Bronchial epithelial cell (primary cell): ENCODE measurements at regions not wholly inside any gene's neighbourhood (a gene's known extent, or its start where the extent isn't known, plus 50 kb on each side); places are given as distances from the start of the nearest gene placed in this dataset.

Experiments
- DNase-seq: peaks from one replicate; pipeline ENCODE4 v3.0.0-alpha.2; 2010; ENCODE audit warnings: low read depth
- FAIRE-seq: peaks from 2 replicates; lab custom pipeline; 2011; peaks lifted over from hg19 to GRCh38; lab: Jason Lieb, UNC
- H3K27me3 ChIP-seq: 2 replicates; pipeline ENCODE4 v1.5.1; 2011; ENCODE audit warnings: low read length; ENCODE audit not compliant: control insufficient read depth, insufficient read depth
- H3K36me3 ChIP-seq: 2 replicates; pipeline ENCODE4 v1.5.1; 2011; ENCODE audit warnings: low read length; ENCODE audit not compliant: control insufficient read depth, insufficient read depth
- H3K4me3 ChIP-seq: 2 replicates; pipeline ENCODE4 v1.5.1; 2011; ENCODE audit warnings: mild to moderate bottlenecking, low read depth, low read length, control low read depth
- TF ChIP-seq, protein P1 (sequence below): IDR thresholded peaks from 2 replicates; pipeline ENCODE4 v1.5.1; 2011; ENCODE audit warnings: mild to moderate bottlenecking, moderate library complexity, low read length, control low read depth, inconsistent platforms; ENCODE audit not compliant: insufficient read depth, severe bottlenecking

- FAIRE-seq: no peak
- no peaks in the 10 kb centered on the region for H3K36me3 ChIP-seq
- no peaks in the 10 kb centered on the region for H3K27me3 ChIP-seq
- TF ChIP-seq, protein P1, sequence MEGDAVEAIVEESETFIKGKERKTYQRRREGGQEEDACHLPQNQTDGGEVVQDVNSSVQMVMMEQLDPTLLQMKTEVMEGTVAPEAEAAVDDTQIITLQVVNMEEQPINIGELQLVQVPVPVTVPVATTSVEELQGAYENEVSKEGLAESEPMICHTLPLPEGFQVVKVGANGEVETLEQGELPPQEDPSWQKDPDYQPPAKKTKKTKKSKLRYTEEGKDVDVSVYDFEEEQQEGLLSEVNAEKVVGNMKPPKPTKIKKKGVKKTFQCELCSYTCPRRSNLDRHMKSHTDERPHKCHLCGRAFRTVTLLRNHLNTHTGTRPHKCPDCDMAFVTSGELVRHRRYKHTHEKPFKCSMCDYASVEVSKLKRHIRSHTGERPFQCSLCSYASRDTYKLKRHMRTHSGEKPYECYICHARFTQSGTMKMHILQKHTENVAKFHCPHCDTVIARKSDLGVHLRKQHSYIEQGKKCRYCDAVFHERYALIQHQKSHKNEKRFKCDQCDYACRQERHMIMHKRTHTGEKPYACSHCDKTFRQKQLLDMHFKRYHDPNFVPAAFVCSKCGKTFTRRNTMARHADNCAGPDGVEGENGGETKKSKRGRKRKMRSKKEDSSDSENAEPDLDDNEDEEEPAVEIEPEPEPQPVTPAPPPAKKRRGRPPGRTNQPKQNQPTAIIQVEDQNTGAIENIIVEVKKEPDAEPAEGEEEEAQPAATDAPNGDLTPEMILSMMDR: no peak
- H3K4me3 ChIP-seq: no peak overlapping the region
- no peak for DNase-seq
These were observed 122.7 kb upstream of the TJP1 start for GRCh38 chr15:29944925-29945324.

GRCh38 chr15:29942548-29942947 is 120.3 kb upstream of the TJP1 start:
- FAIRE-seq (no peak), DNase-seq (no peak)
- Histone ChIP-seq H3K4me3 (no peak overlapping the region), H3K36me3 (no peaks in the 10 kb centered on the region), H3K27me3 (no peaks in the 10 kb centered on the region)
- TF ChIP-seq, protein P1: no peak

DNA sequence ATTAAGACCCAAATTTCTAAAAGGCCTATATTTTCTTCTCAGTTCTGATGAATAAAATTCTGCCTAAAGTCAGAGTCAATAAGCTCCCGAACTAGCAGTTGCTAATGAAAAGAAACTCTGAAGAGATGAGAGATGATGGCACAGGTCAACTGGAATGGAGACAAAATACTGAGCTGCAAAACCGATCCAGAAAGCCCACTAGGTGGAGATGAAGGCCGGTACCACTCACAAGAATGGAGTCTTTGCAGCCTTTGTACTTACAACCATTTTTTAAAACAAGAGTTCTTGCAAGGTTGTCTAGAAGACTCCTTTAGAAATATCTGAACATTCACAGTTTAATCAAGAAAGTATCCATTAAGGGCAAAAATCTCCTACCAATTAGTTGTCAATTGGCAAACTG is 119.9 kb upstream of the TJP1 start:
- FAIRE-seq (no peak), DNase-seq (no peak)
- Histone ChIP-seq H3K27me3 (no peaks in the 10 kb centered on the region), H3K36me3 (no peaks in the 10 kb centered on the region), H3K4me3 (no peak overlapping the region)
- TF ChIP-seq, protein P1: no peak

GRCh38 chr15:29939404-29939803 is 117.1 kb upstream of the TJP1 start:
- Histone ChIP-seq H3K36me3 (no peaks in the 10 kb centered on the region), H3K27me3 (no peaks in the 10 kb centered on the region), H3K4me3 (no peak overlapping the region)
- DNase-seq (peak; percentile 76), FAIRE-seq (no peak)
- TF ChIP-seq, protein P1: no peak

DNA sequence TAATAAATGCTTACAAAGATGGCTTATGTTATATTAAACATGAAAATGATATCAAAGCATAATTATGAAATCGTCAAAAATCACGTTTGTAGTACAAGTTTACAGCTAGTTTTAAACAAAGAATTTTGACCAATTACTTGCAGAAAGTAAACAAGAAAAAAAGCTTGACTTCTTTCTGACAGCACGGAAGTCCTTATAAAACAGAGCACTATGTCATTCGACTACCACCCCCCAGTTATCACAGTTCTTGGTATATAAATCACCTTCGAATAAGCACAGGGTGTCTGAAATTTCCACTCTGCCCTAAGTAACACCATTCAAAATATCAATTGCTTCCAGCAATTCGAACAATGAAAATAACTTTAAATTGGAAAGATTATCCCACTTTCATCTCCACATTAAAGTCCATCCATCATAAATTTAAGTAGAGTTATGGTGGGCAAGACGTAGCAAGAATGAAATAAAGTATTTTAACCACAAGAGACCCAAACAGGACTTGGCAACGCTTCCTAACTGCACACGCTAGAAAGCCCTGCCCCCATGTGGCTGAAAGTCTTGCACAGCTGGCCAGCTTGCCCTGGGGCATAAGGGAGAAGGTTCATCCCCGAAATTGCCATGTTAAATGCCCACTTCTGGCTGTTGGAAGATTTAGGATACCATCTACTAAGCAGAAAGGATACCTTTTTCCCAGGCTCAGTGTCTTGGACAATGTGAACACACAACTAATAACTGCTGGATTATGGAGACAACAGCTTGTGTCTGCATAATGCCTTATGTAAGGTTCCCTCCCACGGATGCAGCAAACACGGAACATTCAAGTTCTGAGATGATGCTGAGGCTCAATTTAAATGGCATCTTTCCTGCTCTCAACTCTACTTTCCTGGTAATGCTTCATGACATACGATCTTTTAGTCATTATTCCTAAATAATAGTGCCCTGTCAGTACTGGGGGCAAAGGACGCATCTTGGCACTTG is 116.4 kb upstream of the TJP1 start:
- no peaks in the 10 kb centered on the region for H3K36me3 ChIP-seq
- TF ChIP-seq, protein P1: peak; percentile 34
- FAIRE-seq: peak; percentile 55
- H3K27me3 ChIP-seq: no peaks in the 10 kb centered on the region
- H3K4me3 ChIP-seq: no peak overlapping the region
- DNase-seq: no peak
